Activated CD8-positive, alpha-beta memory T cell treated with anti-CD3 and anti-CD28 coated beads, Interleukin-2, amount 50 U/mL, for 48 hours (primary cell): ENCODE measurements at regions not wholly inside any gene's neighbourhood (a gene's known extent, or its start where the extent isn't known, plus 50 kb on each side); places are given as distances from the start of the nearest gene placed in this dataset.
"Not testable (repeated sequence)": the region's sequence is repeated elsewhere in the genome, so short reads cannot be mapped to it uniquely, and the experiment has no call there.

Experiments used
- DNase-seq: peaks from one replicate; pipeline ENCODE4 v3.0.0-alpha.2; 2020

- no peak for DNase-seq
Measured at GRCh38 chr6:85126485-85127167, 323.3 kb upstream of the NT5E start.

- DNase-seq = no peak
Measured at GRCh38 chr6:85125526-85125925, 324.4 kb upstream of the NT5E start.

- DNase-seq = no peak
Measured at GRCh38 chr6:85124472-85125354, 325.2 kb upstream of the NT5E start.

GRCh38 chr6:85121158-85121557, 328.7 kb upstream of the NT5E start:
- no peak for DNase-seq

- DNase-seq = no peak
Measured at GRCh38 chr6:85118652-85119235, 331.1 kb upstream of the NT5E start.

DNA sequence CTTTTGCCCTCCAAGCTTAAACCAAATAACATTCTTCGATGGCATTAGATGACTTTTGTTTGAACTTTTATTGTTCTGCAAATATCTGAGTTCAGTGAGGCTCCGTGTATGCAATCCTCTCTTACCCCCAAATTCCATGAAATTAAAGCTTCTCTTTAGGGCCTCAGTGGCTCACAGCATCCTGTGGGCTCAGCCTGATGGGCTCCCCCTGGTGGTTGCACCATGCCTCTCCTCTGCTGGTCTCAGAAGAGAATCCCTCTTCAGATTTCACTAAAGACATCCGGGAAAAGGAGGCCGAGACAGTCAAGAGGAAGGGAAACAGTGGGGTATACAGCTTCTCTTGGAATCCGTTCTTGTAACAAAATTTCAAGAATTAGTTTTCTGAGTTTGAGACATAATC, 331.6 kb upstream of the NT5E start:
- DNase-seq = no peak

GRCh38 chr6:85116475-85116874, 333.4 kb upstream of the NT5E start:
- DNase-seq = no peak

DNA sequence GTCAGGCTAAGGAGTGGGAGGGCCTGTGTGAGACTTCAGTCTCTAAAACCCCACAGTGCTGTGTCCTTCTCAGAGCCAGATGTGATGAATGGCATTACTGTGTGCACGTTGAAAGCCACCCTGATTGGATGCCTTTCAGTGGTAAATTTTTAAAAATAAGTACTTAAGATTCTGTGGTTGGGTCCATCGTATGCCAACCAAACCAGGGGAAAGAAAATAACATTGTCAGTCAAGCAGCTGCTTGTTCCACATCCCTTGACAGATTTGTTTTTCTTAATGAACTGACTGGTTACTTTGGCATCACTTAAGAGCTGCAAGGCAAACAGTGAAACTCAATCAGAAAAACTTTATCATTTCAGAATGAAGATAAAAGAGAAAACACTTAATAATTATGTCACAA, 334.0 kb upstream of the NT5E start:
- no peak for DNase-seq

DNA sequence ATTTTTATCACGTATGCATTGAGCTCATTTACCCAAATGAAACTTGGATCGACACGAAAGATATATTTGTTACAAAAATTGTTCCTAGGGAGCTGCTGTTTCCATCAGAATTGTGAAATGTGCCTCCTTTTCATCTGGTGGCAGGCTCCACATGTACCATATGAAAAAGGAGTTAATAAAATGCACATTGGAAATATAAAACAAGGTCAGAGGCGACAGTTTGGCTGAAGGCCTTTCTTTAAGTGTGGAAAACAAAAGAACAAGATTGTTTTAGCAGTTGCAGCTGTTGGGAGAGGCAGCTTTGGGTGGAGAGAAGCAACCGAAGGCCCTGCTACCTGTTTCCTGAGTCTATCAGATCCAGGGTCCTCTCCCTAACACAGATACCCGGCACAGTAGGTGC, 334.5 kb upstream of the NT5E start:
- no peak for DNase-seq

DNA sequence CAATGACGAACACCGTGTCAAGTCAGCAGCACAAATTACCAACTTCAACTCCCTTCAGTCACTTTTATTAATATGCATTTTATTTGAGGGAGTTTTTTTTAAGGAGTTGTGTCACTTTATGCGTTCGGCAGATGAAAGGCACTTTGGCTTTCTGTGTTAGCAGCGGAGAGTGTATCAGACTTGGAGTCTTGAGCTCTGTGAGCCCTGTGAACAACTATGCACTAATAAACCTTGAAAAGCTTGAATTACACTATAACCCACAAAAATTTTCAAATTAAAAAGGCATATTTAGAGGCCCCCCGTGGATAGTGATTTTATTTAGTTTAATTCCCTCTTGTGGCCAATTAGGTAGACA, 335.3 kb upstream of the NT5E start:
- DNase-seq = no peak

DNA sequence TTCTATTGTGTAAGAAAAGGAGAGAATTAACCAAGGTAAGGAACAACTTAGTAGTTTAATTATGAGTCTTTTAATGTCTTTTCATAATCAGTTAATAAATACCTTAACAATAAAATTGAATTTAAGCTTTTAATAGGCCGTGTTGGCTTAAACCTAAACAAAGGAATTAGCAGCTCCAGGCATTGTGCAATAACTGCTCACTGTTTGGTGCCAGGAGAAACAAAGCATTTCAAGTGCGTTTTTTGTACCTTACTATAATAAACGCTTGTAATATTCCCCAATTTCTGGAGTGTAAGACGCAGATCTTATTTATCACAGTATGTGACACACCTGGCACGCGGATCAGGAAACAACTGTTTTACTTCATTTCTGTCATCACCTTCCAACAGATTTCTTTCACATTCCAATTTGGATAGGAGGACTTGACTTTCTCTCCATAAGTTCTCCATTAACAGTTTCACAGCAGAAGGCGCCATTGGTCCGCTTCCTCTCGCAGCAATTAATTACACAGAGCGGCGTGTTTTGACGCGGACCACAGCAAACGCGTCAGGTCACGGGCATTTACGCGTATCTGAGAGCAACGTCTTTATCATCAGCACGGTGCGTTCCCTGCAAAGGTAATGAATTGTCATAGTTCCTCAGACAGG, 335.8 kb upstream of the NT5E start:
- no peak for DNase-seq

DNA sequence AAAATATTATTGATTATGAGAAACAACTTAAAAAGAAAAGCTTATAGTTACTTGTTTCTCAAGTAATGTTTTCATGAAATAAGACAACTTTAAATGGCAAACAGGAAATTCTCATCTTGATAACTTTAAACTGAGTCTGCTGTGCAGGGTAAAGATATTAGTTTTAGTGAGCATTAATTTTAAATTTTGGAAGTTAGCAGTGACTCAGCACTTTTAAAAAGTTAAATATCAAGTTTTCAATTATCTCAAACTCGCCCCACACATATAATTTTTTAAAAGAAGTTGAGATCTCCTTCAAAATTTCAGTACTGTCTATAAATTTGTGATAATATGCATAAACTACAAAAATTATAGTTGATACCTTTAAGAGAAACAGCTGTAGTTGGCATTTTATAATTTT, 337.3 kb upstream of the NT5E start:
- DNase-seq = no peak

DNA sequence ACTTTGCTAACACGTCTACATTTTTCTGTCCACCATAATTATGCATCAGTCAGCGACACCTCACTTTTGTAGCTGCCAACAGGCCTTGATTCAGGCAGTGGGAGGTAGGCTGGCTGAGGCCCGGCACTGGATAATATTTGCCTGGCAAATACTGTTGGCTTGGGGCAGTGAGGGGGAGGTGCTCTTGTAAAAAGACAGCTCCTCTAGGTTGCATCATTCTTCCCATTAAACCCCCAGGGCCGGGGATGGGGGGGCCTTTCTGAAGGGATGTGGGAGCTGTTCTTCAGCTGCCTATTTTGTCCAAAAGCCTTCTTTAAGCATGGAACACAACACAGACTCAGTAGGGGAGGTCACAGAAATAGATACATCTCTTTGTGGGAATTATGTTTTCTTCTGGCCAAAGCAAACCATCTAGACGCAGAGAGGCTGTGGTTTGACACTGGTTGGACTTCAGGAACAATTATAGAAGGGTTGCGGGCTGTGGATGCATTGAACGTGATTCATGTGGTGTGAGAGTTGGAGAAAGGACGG, 338.3 kb upstream of the NT5E start:
- no peak for DNase-seq

GRCh38 chr6:85110943-85111342, 338.9 kb upstream of the NT5E start:
- DNase-seq = no peak

DNA sequence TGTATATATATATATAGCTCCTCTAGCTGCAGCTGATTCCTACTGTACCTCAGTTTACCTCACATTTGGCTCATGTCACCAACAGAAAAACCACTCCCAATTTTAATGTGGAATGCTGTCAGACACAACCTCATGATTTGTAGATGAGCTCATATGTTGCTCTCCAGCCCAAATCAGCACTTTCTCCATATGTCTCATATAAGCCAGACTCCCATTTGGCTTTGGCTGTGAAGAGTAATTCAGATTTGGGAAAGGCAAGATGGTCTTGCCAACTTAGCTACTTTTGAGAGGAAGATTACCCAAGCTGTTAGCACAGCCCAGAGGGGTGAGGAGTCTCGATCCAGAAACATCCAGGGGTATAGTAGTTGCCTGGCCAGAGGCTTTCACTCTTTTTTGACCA, 342.2 kb upstream of the NT5E start:
- no peak for DNase-seq

DNA sequence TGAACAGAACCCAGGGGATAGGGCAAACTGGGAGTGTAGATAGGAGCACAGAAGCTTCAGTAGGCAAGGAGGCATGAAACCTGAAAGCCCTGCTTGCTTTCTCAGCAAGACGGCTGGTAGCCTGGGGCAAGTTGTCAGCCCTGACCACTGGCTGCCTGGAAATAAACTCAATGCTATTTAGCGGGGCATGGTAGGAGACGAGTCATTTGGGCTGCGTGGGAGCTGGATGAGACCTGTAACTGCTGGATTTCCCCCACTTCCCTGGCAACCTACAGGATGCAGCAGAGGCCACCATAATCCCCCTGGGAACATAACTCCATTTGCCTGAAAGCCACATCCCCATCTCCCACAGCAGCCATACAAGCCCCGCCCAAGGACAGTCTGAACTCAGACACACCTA, 332.6 kb upstream of the TBX18 start:
- no peak for DNase-seq

GRCh38 chr6:85092226-85092625, 327.8 kb upstream of the TBX18 start:
- no peak for DNase-seq

DNA sequence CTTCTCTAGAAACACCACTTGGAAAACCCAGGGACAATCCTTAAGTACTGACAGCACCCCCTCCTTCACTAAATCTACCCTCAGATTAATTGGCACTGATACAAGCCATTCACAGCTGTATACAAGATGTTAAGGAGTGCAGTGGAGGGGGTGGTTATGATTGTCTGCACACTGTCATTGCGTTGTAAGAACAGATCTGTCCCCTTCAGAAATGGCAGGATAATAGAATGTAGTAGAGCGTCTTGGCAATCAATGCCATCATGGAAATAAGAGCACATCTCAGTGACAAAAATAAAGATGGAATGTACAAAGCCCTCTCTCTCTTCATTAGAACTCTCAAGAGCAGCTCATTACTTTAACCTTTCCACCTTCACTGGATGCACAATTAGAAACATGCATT, 324.9 kb upstream of the TBX18 start:
- no peak for DNase-seq

GRCh38 chr6:85085875-85086274, 321.5 kb upstream of the TBX18 start:
- no peak for DNase-seq

- DNase-seq = no peak
Measured at GRCh38 chr6:85081102-85081501, 316.7 kb upstream of the TBX18 start.

DNA sequence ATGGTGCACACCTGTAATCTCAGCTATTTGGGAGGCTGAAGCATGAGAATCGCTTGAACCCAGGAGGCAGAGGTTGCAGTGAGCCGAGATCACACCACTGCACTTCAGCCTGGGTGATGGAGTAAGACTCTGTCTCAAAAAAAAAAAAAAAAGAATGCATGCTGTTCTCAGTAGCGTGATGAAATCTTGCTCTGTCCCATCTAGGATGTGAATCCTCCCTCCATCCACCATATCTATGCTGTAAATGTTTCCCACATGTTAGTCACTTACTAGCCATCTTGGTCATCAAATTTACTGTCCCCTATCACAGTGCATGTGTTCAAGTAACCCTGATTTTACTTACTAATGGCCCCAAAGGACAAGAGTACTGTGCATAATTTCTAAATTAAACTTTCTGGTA, 315.4 kb upstream of the TBX18 start:
- no peak for DNase-seq

- DNase-seq = no peak
Measured at GRCh38 chr6:85078058-85078457, 313.7 kb upstream of the TBX18 start.

- DNase-seq = no peak
Measured at GRCh38 chr6:85077098-85077497, 312.7 kb upstream of the TBX18 start.

GRCh38 chr6:85071845-85072244, 307.4 kb upstream of the TBX18 start:
- DNase-seq = not testable (repeated sequence)
